Retina (tissue), 1 donor: ENCODE measurements at regions not wholly inside any gene's neighbourhood (a gene's known extent, or its start where the extent isn't known, plus 50 kb on each side); places are given as distances from the start of the nearest gene placed in this dataset.

Source experiments
- DNase-seq: peaks from one replicate; pipeline ENCODE4 v3.0.0-alpha.2; 2016

DNA sequence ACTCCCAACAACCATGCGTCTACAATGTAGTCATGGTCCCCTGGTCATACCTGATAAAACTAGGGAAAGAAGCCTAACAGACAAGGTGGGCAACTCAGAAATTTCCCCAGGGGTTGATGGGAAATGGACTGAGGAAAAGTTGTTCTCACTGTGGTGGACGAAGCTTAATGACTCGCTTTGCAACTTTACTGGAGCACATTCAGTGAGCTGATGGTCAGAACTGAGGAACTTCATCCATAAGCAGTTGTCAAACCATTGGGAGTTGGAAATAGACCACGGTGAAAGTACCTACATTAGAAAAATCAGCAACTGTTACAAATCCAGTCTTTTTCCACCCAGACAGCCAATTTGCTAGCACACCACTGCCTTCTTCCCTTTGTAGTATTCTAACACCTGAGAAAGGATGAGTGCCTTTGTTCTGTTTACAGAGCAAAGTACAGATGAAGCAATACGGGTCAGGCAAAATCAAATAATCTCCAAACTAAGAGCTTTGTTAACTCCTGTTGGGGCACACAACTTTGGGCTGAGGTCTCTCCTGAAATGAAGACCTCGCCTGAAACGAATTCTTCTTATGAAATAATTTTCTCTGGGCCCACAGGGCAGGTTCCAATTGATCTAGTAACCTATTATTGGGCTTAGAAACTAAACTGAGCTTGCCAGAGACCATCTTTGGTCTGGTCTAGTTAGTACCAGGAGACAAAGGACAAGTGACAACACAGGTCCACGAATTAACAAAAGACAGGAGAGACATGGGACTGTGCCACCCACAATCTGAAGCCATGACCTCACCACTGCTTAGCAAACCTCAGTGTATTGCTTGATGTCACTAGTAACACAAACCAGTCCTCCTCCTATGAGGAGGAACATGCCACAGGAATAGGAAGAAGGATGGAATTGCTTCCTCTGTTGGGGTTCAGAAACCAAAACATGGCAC lies 58.9 kb upstream of the NFKB1 start:
- DNase-seq: no peak

DNA sequence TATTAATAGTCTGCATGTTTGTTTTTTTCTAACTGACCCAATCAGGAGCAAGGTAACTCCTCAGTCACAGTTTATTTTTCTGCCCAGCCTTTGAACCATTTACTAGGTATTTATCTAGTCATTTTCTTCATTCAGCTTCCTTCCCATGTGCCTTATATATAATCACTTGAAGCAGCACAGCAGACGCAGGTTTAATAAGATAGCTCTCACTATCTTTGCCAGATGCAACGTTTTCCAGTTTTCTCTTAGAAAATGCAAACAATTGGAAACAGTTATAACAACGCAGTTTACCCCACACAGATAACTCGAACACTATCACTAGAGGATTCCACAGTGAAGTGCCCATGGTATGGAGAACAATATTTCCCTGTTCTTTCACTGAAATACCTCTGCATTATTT lies 56.4 kb upstream of the NFKB1 start:
- no peak for DNase-seq

DNA sequence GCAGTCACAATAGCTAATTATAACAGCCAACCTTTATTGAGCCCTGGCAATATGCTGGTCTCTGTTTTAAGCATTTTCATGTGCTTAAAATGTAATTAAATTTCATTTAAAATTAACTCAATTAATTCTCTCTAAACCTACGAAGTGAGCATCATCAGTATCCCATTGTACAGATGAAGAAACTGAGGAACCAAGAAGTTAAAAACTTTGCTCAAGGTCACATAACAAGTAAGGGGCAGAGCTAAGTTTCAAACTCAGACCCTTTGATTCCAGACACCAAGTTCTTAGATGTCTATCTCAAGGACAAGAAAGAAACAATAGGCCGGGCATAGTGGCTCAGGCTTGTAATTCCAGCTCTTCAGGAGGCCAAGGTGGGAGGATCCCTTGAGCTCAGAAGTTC lies 55.9 kb upstream of the NFKB1 start:
- no peak for DNase-seq

DNA sequence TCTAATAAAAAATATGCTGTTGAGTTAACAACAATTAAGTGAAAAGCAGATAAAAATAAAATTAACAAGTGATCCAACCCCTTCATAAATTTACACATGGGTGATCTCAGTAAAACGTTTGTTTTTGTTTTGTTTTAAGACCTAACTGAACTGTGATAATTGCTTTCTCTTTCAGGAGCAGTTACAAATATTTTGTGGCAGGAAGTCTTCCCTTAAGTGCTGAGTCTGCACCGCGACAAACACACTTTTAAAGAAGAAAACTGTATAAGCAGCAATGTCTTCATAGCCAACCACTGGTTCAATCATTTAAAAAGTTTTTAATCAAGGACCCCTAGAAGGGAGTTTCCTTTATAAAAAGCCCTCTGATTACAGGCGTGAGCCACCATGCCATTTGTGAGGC lies 53.7 kb upstream of the NFKB1 start:
- DNase-seq: no peak

DNA sequence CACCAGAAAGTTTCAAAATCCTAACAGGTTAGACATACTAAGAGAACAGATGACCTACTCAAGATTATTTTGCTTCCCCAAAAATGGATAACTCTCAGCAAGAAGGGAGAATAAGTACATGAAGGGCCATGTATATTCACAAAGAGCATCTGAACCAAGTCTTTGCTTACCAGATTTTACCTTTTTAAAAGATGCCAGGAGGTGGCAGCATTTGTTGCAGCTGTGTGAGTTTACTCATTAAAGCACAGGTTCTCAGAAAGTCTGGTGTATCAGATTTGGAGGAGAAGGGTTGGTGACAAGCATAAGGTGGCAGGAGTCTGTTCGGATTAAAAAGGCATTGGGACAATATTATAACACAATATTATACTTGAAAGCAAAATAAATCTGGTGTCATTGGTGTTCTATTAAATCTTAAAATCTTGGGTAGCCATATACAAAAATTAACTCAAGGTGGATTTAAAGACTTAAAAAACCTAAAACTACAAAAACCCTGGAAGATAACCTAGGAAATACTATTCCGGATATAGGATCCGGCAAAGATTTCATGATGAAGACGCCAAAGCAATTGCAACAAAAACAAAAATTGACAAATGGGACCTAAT lies 51.3 kb upstream of the NFKB1 start:
- peak; percentile 48 for DNase-seq

DNA sequence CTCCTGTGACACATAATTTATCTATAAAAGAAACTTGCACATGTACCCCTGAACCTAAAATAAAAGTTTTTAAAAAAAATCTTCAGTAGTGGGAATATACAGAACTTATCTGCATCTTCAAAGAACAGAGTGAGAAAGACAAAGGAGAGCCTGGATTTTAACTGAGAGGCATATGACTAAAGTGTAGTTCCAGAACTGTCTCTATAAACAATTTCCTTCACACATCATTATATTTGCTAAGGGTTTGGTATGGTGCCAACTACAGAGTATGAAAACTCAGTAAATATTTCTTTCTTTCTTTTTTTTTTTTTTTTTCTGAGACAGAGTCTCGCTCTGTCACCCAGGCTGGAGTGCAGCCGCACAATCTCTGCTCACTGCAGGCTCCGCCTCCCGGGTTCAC lies 49.9 kb upstream of the NFKB1 start:
- no peak for DNase-seq
